Endothelial cell (in vitro differentiated cells): ENCODE measurements at regions not wholly inside any gene's neighbourhood (a gene's known extent, or its start where the extent isn't known, plus 50 kb on each side); places are given as distances from the start of the nearest gene placed in this dataset.

Source experiments
- DNase-seq: peaks from one replicate; pipeline ENCODE4 v3.0.0; 2021; ENCODE audit warnings: low spot score
- H3K27ac Mint-ChIP-seq: one replicate; pipeline ENCODE4 v1.8.0; 2021; ENCODE audit warnings: mixed read lengths, inconsistent platforms; ENCODE audit not compliant: unreplicated experiment
- H3K27me3 Mint-ChIP-seq: one replicate; pipeline ENCODE4 v1.8.0; 2021; ENCODE audit warnings: mild to moderate bottlenecking, moderate library complexity, mixed read lengths, inconsistent platforms; ENCODE audit not compliant: unreplicated experiment
- H3K36me3 Mint-ChIP-seq: one replicate; pipeline ENCODE4 v1.8.0; 2021; ENCODE audit warnings: mild to moderate bottlenecking, low read depth, mixed read lengths, inconsistent platforms; ENCODE audit not compliant: unreplicated experiment
- H3K4me1 Mint-ChIP-seq: one replicate; pipeline ENCODE4 v1.8.0; 2021; ENCODE audit warnings: mild to moderate bottlenecking, mixed read lengths, inconsistent platforms; ENCODE audit not compliant: unreplicated experiment
- H3K4me3 Mint-ChIP-seq: one replicate; pipeline ENCODE4 v1.8.0; 2021; ENCODE audit warnings: mild to moderate bottlenecking, mixed read lengths, inconsistent platforms; ENCODE audit not compliant: unreplicated experiment
- H3K9me3 Mint-ChIP-seq: one replicate; pipeline ENCODE4 v1.8.0; 2021; ENCODE audit warnings: mixed read lengths, inconsistent platforms; ENCODE audit not compliant: unreplicated experiment
- CTCF ChIP-seq: fragments of 200-600 bp; sonication (generic); IDR thresholded peaks from one replicate; pipeline ENCODE4 v1.5.0; 2021; ENCODE audit warnings: antibody characterized with exemption; ENCODE audit not compliant: unreplicated experiment

GRCh38 chr6:43980004-43980795 is 147.1 kb downstream of the MRPL14 start:
- DNase-seq: no peak
- no peaks in the 10 kb centered on the region for H3K36me3 Mint-ChIP-seq
- H3K27me3 Mint-ChIP-seq: peaks cover 1% of the 10 kb centered on the region
- no peak for TF ChIP-seq CTCF
- H3K9me3 Mint-ChIP-seq: no peaks in the 10 kb centered on the region
- no peak overlapping the region for H3K27ac Mint-ChIP-seq
- no peak overlapping the region for H3K4me3 Mint-ChIP-seq
- H3K4me1 Mint-ChIP-seq: no peaks in the 10 kb centered on the region

GRCh38 chr6:43979525-43979924 is 147.7 kb downstream of the MRPL14 start:
- Mint-ChIP-seq H3K36me3 (no peaks in the 10 kb centered on the region), H3K4me1 (no peaks in the 10 kb centered on the region), H3K4me3 (no peak overlapping the region), H3K9me3 (no peaks in the 10 kb centered on the region), H3K27me3 (peaks cover 3% of the 10 kb centered on the region), H3K27ac (no peak overlapping the region)
- no peak for DNase-seq
- no peak for TF ChIP-seq CTCF

GRCh38 chr6:43978473-43979346 is 148.5 kb downstream of the MRPL14 start:
- H3K4me3 Mint-ChIP-seq: no peak overlapping the region
- no peak overlapping the region for H3K27ac Mint-ChIP-seq
- no peak for TF ChIP-seq CTCF
- H3K4me1 Mint-ChIP-seq: no peaks in the 10 kb centered on the region
- H3K27me3 Mint-ChIP-seq: peaks cover 3% of the 10 kb centered on the region
- no peaks in the 10 kb centered on the region for H3K9me3 Mint-ChIP-seq
- DNase-seq: no peak
- no peaks in the 10 kb centered on the region for H3K36me3 Mint-ChIP-seq

GRCh38 chr6:43977404-43978111 is 149.7 kb downstream of the MRPL14 start:
- no peak for TF ChIP-seq CTCF
- H3K27me3 Mint-ChIP-seq: peaks cover 3% of the 10 kb centered on the region
- H3K9me3 Mint-ChIP-seq: no peaks in the 10 kb centered on the region
- DNase-seq: no peak
- H3K4me3 Mint-ChIP-seq: no peak overlapping the region
- H3K27ac Mint-ChIP-seq: no peak overlapping the region
- H3K36me3 Mint-ChIP-seq: no peaks in the 10 kb centered on the region
- peaks cover 3% of the 10 kb centered on the region for H3K4me1 Mint-ChIP-seq
